ENCODE measurements at regions not wholly inside any gene's neighbourhood (a gene's known extent, or its start where the extent isn't known, plus 50 kb on each side); places are given as distances from the start of the nearest gene placed in this dataset.

GRCh38 chr15:39139431-39140059 lies 441.3 kb upstream of the THBS1 start:
- DNase-seq (ENCODE audit: low read depth in 4 of 4, low spot score in 1 of 4) = no peak

- DNase-seq (ENCODE audit: low read depth in 4 of 4, low spot score in 1 of 4) = no peak
Observed at GRCh38 chr15:39140060-39140604, 440.7 kb upstream of the THBS1 start.

DNA sequence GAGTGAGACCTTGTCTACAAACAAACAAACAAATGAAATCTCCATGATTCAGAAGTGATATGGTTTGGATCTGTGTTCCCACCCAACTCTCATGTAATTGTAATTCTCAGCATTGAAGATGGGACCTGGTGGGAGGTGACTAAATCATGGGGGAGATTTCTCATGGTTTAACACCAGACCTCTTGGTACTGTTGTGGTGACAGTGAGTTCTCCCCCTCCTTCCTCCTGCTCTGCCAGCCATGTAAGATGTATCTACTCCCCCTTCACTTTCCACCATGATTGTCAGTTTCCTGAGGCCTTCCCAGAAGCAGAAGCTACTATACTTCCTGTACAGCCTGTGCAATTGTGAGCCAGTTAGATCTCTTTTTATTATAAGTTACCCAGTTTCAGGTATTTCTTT lies 438.4 kb upstream of the THBS1 start:
- DNase-seq (ENCODE audit: low read depth in 4 of 4, low spot score in 1 of 4) = no peak

- no peak for DNase-seq (ENCODE audit: low read depth in 4 of 4, low spot score in 1 of 4)
Observed at GRCh38 chr15:39143479-39143878, 437.4 kb upstream of the THBS1 start.

DNA sequence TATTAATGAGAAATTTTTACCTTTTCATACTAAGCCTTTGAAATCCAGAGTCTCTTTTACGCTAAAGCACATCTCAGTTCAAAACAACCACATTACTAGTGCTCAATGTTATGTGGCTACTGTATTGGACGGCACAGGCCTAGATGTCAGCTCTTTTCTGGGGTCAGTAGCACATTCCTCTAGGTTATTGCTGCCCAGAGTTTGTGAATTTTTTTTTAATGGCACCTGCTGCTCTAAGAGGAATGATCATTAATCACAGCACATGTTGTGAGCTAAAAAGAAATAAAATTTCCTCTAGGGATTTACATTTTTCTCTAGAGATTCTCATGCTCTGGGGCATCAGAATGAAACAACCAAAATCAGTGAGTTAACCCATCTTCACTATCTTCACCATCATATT lies 436.8 kb upstream of the THBS1 start:
- DNase-seq (ENCODE audit: low read depth in 4 of 4, low spot score in 1 of 4) = no peak

DNA sequence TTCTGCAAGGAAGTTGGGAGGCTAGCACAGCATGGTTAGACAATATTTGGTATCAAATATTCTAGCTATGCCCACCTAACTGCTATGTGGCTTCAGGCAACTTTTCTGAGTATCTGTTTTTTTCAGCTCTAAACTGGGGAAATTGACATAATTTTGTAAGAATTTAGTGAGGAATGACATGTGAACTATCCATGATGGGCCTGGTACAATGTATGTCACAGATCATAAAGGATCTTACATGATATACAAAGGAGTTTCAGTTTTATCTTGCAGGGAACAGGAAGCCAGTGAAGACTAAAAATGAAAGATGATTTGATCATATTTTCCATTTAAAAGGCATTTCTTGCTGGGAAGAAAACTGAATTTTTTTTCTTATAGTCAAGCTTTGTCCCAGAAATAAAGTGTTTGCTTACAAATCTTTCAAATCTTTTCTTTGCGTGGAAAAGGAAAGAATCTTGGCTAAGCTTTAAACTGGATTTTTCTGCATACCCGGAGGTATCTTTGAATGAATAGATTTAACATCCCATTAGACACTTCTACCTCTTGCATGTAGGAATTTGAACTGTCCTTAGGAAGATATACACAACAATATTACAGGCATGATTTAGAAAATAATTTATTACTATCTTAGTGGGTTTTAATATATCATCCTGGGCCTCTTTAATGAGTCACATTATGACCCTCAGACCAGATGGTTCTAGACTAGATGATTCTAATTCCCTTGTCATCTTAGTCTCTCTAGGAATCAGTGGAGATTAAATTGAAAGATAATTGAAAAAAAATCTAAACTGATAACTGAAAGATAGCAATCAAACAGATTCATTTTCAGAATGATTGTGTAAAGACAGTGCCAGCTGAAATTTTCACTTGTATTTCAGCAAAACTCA lies 436.0 kb upstream of the THBS1 start:
- DNase-seq (ENCODE audit: low read depth in 4 of 4, low spot score in 1 of 4) = no peak

GRCh38 chr15:39145854-39146625 lies 434.8 kb upstream of the THBS1 start:
- DNase-seq (ENCODE audit: low read depth in 4 of 4, low spot score in 1 of 4) = no peak

- no peak for DNase-seq (ENCODE audit: low read depth in 4 of 4, low spot score in 1 of 4)
Observed at GRCh38 chr15:39149636-39150150, 431.2 kb upstream of the THBS1 start.

DNA sequence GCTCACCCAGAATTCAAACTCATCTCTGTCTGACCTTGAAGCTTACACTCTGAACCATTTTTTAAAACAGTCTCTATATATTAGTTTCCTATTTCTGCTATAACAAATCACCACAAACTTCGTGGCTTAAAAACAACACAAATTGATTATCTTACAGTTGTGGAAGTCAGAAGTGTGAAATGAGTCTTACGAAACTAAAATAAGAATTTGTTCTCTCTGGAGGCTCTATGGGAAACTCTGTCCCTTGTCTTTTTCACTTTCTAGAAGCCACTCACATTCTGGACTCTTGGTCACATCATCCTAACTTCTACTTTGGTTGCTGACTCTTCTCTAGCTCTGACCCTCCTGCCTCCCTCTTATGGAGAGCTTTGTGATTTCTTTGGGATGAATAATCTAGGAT lies 429.3 kb upstream of the THBS1 start:
- no peak for DNase-seq (ENCODE audit: low read depth in 4 of 4, low spot score in 1 of 4)

DNA sequence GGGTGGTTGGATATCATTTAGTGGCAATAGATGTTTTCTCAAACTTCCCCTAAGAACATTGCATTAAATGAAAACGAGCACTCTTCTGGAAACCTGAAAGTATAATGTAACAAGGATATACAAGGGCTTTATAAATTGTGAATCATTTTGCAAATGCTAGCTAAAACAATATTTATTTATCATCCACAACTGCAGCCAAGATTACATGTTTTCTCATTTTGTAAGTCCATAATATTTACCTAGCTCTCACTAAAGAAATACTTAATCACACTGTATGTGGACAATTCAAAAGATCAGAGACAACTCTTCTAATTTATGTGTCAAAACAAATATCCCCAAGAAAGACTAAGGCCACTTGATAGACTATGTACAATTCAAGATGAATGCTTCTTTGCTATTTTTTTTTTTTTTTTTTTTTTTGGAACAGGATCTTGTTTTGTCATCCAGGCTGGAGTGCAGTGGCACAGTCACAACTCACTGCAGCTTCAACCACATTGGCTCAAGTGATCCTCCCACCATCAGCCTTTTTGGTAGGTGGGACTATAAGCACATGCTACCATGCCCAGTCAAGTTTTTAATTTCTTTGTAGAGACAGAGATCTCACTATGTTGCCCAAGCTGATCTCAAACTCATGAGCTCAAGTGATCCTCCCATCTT lies 427.7 kb upstream of the THBS1 start:
- no peak for DNase-seq (ENCODE audit: low read depth in 4 of 4, low spot score in 1 of 4)

DNA sequence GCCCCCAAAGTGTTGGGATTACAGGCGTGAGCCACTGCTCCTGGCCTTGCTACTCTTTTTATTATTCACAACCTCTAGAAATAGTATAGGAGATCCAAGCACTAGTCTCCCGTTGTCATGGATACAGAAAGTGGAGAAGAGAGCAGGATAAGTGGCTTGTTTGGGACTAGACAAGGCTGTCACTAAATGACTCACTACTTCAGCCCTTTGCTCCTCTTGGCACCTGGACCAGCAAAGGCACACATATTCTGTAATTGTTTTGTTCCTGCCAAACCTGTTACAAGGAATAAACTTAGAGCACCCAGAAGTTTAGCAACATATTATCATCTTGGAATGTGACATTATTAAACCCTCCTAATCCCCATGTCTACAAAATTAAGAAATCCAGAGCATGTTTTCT lies 427.2 kb upstream of the THBS1 start:
- DNase-seq (ENCODE audit: low read depth in 4 of 4, low spot score in 1 of 4) = no peak

- no peak for DNase-seq (ENCODE audit: low read depth in 4 of 4, low spot score in 1 of 4)
Observed at GRCh38 chr15:39154227-39154638, 426.6 kb upstream of the THBS1 start.

DNA sequence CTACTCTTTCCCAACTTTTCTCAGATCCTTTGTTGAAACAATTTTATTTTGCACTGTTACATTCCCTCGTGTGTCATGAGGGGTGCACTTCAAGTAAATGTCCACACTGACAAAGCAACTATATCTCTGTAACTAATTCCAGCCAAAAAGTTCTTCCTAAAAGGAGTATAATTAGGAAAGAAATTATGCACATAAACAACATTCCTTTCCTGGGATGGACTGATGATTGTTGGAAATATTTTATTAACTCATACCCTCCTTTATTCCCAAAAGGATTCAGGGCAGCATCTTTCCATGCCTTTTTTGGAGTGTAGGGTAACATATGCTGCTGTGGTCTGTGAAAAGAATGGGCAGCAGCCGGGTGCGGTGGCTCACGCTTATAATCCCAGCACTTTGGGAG lies 426.1 kb upstream of the THBS1 start:
- no peak for DNase-seq (ENCODE audit: low read depth in 4 of 4, low spot score in 1 of 4)

- DNase-seq (ENCODE audit: low read depth in 4 of 4, low spot score in 1 of 4) = no peak
Observed at GRCh38 chr15:39156166-39156565, 424.7 kb upstream of the THBS1 start.

DNA sequence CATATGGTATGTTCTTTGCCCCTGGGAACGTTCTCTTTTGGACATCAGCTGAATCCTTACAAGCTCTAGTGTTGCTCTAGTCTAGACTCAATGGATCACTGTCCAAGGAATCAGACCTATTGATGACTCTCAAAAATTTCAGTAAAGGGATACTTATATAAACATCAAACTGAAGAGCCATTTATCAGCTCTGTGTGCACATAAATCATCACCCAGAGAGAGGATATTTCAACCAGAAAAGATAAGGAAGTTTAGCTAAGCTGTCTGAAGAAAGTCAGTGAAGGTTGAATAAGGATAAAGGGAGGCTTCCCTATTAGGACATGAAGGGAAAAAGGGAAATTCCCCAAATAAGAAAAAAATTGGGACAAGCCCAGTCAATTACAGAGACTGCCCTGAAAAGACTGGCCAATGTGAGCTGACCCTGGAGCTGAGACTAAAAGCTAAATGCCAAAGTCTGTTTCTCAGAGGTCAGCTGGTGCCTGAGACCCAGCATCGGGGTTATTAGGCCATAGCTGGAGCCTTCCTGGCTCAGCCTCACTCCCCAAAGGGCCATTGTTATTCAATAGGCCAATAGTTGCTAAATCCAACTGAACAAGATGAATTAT lies 424.1 kb upstream of the THBS1 start:
- DNase-seq (ENCODE audit: low read depth in 4 of 4, low spot score in 1 of 4) = no peak

- no peak for DNase-seq (ENCODE audit: low read depth in 4 of 4, low spot score in 1 of 4)
Observed at GRCh38 chr15:39157882-39158281, 423.0 kb upstream of the THBS1 start.

DNA sequence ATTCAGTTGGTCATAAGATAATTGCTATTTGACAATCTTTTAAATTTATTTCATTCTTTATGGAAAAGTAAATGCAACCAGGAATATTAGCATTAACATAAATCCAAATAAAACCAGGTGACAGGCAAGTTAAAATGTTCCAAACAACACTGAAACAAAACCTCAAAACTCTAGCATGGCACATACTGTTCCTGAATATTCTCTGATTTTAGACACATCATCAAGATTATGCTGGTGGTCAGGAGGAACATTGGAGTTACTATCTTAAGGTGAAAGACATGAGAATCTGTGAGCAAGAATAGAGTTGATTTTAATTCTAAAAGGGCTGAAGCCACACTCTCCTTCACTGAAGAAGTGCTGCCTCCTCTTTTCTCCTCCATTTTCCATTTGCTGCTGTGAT lies 421.0 kb upstream of the THBS1 start:
- DNase-seq (ENCODE audit: low read depth in 4 of 4, low spot score in 1 of 4) = no peak

- DNase-seq (ENCODE audit: low read depth in 4 of 4, low spot score in 1 of 4) = no peak
Observed at GRCh38 chr15:39161096-39161495, 419.8 kb upstream of the THBS1 start.

- no peak for DNase-seq (ENCODE audit: low read depth in 4 of 4, low spot score in 1 of 4)
Observed at GRCh38 chr15:39165020-39165706, 415.7 kb upstream of the THBS1 start.

All from stimulated activated CD4-positive, alpha-beta T cell treated with anti-CD3 and anti-CD28 coated beads, Interleukin-1b, Interleukin-23, amount 100 ng/mL, for 24 hours (primary cell).